Fibroblast of the aortic adventitia (primary cell): ENCODE measurements at regions not wholly inside any gene's neighbourhood (a gene's known extent, or its start where the extent isn't known, plus 50 kb on each side); places are given as distances from the start of the nearest gene placed in this dataset.
"Not testable (repeated sequence)": the region's sequence is repeated elsewhere in the genome, so short reads cannot be mapped to it uniquely, and the experiment has no call there.

ENCODE experiments used
- DNase-seq: peaks from one replicate; pipeline ENCODE4 v3.0.0-alpha.2; 2010; ENCODE audit warnings: low read depth
- H3K4me3 ChIP-seq: 2 replicates; pipeline ENCODE4 v1.5.1; 2011; ENCODE audit warnings: low read depth, mild to moderate bottlenecking, control low read depth, low read length, moderate library complexity
- CTCF ChIP-seq: IDR thresholded peaks from 2 replicates; pipeline ENCODE4 v1.5.1; 2011; ENCODE audit warnings: mild to moderate bottlenecking, low read length, control low read depth, inconsistent platforms; ENCODE audit not compliant: insufficient read depth

DNA sequence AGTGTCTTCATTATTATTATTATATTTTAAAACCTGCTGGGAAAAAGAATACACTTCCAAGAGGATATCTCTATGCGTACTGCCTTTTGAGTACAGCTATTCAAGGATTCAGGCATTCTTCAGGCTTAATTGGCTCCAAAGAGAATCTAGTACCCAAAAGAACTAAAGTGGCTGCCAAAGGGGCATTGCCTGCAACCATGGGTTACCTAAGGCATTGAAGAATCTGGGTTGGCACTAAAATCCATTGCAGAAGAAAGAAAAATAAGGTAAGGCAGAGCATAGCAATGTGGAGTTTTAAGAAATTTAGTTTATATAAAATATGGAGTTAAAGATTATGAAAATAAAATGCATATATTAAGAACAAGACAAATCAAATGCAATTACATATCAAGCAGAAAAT, 223.5 kb downstream of the TMEM161B start:
- H3K4me3 ChIP-seq, result no peak overlapping the region
- DNase-seq, result no peak
- no peak for TF ChIP-seq CTCF

GRCh38 chr5:88034520-88034919, 234.1 kb downstream of the TMEM161B start:
- TF ChIP-seq CTCF, result no peak
- H3K4me3 ChIP-seq, result no peak overlapping the region
- DNase-seq, result no peak

DNA sequence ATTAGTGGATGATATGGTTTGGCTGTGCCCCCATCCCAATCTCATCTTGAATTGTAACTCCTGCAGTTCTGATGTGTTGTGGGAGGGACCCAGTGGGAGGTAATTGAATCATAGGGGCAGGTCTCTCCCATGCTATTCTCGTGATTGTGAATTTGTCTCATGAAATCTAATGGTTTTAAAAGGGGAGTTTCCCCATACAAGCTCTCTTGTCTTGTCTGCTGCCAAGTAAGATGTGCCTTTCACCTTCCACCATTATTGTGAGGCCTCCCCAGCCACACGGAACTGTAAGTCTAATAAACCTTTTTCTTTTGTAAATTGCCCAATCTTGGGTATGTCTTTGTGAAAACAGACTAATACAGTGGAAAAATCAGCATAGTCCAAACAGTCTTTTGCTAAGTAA, 235.5 kb downstream of the TMEM161B start:
- H3K4me3 ChIP-seq, result no peak overlapping the region
- TF ChIP-seq CTCF, result no peak
- no peak for DNase-seq

DNA sequence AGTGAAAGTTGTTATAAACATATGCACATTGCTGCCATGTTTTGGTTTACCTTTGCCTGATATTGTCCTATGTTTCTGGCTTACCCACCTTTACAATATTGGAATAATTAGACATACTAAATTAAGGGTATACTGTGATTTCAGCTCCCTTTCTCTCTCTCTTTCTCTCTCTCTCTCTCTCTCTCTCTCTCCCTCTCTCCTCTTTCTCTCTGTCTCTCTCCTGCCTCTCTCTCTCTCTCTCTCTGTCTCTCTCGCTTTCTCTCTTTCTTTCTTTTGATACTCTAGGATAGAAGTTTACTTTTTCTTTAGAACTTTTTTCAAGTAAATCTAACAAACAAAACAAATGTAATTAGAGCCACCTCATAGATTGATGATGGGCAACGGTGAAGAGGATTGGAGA, 239.6 kb downstream of the TMEM161B start:
- no peak for DNase-seq
- no peak overlapping the region for H3K4me3 ChIP-seq
- no peak for TF ChIP-seq CTCF

DNA sequence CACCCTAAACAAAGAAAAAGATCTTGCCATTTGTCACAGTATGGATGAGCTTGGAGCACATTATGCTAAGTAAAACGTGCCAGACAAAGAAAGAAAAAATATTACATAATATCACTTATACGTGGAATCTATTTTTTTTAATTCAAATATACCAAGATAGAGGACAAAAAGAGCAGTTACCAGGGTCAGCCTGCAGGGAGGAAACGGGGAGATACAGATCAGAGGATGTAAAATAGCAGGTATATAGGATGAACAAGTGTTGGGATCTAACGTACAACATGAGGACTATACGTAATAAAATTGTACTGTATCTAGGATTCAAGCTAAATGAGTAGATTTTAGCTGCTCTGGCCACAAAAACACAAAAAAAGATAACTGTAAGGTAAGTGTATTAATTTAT, 247.5 kb downstream of the TMEM161B start:
- no peak overlapping the region for H3K4me3 ChIP-seq
- no peak for TF ChIP-seq CTCF
- no peak for DNase-seq

- not testable (repeated sequence) for H3K4me3 ChIP-seq, DNase-seq
These were observed 253.7 kb downstream of the TMEM161B start for GRCh38 chr5:88014984-88015383.

GRCh38 chr5:88000877-88001276, 267.8 kb downstream of the TMEM161B start:
- TF ChIP-seq CTCF, result no peak
- H3K4me3 ChIP-seq, result no peak overlapping the region
- DNase-seq, result no peak
